ENCODE measurements at regions not wholly inside any gene's neighbourhood (a gene's known extent, or its start where the extent isn't known, plus 50 kb on each side); places are given as distances from the start of the nearest gene placed in this dataset.

DNA sequence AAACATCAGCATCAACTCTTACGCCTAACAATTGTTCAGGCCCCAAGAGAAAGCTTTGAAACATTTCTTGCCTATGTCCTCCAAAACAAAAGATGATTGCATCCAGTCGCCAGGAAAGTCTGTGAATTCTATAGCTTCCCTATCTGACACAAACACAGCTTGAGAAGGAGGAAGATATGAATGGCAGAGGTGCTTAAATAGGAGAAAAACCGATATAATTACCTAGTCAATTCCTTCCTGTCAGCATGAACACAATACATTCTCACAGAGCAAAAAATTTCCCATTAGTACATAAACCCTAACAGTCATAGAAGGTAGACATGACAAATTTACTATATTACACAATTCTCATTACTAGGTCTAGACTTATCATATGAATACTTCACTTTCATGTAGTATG lies 326.5 kb downstream of the CGGBP1 start:
- no peak overlapping the region for H2AFZ ChIP-seq (ENCODE audit: low read depth, low read length)
- H3K36me3 ChIP-seq (ENCODE audit: insufficient read depth, low read length): no peaks in the 10 kb centered on the region
- H3K27ac ChIP-seq (ENCODE audit: low read length): peak overlapping the region; percentile 52
- no peaks in the 10 kb centered on the region for H3K79me2 ChIP-seq (replicated peaks; ENCODE audit: insufficient read depth, low read length)
- H3K9ac ChIP-seq (ENCODE audit: low read length): no peak overlapping the region
- no peaks in the 10 kb centered on the region for H3K9me3 ChIP-seq (ENCODE audit: low read length)
- H3K27me3 ChIP-seq (ENCODE audit: insufficient read depth, low read depth, low read length): no peaks in the 10 kb centered on the region
- H4K20me1 ChIP-seq (ENCODE audit: insufficient read depth): no peaks in the 10 kb centered on the region
- H3K4me2 ChIP-seq (ENCODE audit: low read length): peak overlapping the region; percentile 33
- TF ChIP-seq EP300 (conservative IDR thresholded peaks at IDR 0.05; ENCODE audit: poor library complexity, severe bottlenecking) (peak; percentile 86), TAF1 (IDR thresholded peaks at IDR 0.05; ENCODE audit: low read depth) (no peak), POLR2AphosphoS5 (IDR thresholded peaks at IDR 0.05) (peak; percentile 59), EZH2 (IDR thresholded peaks at IDR 0.05; ENCODE audit: borderline replicate concordance, insufficient read depth, low read length, poor library complexity, severe bottlenecking) (no peak), RAD21 (conservative IDR thresholded peaks at IDR 0.05) (no peak), SMC3 (conservative IDR thresholded peaks at IDR 0.05; ENCODE audit: poor library complexity) (no peak), MXI1 (conservative IDR thresholded peaks at IDR 0.05; ENCODE audit: poor library complexity, severe bottlenecking) (no peak)
- TF ChIP-seq, protein P1, sequence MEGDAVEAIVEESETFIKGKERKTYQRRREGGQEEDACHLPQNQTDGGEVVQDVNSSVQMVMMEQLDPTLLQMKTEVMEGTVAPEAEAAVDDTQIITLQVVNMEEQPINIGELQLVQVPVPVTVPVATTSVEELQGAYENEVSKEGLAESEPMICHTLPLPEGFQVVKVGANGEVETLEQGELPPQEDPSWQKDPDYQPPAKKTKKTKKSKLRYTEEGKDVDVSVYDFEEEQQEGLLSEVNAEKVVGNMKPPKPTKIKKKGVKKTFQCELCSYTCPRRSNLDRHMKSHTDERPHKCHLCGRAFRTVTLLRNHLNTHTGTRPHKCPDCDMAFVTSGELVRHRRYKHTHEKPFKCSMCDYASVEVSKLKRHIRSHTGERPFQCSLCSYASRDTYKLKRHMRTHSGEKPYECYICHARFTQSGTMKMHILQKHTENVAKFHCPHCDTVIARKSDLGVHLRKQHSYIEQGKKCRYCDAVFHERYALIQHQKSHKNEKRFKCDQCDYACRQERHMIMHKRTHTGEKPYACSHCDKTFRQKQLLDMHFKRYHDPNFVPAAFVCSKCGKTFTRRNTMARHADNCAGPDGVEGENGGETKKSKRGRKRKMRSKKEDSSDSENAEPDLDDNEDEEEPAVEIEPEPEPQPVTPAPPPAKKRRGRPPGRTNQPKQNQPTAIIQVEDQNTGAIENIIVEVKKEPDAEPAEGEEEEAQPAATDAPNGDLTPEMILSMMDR (IDR thresholded peaks at IDR 0.05; ENCODE audit: poor library complexity, severe bottlenecking): no peak
- TF ChIP-seq, protein P2, sequence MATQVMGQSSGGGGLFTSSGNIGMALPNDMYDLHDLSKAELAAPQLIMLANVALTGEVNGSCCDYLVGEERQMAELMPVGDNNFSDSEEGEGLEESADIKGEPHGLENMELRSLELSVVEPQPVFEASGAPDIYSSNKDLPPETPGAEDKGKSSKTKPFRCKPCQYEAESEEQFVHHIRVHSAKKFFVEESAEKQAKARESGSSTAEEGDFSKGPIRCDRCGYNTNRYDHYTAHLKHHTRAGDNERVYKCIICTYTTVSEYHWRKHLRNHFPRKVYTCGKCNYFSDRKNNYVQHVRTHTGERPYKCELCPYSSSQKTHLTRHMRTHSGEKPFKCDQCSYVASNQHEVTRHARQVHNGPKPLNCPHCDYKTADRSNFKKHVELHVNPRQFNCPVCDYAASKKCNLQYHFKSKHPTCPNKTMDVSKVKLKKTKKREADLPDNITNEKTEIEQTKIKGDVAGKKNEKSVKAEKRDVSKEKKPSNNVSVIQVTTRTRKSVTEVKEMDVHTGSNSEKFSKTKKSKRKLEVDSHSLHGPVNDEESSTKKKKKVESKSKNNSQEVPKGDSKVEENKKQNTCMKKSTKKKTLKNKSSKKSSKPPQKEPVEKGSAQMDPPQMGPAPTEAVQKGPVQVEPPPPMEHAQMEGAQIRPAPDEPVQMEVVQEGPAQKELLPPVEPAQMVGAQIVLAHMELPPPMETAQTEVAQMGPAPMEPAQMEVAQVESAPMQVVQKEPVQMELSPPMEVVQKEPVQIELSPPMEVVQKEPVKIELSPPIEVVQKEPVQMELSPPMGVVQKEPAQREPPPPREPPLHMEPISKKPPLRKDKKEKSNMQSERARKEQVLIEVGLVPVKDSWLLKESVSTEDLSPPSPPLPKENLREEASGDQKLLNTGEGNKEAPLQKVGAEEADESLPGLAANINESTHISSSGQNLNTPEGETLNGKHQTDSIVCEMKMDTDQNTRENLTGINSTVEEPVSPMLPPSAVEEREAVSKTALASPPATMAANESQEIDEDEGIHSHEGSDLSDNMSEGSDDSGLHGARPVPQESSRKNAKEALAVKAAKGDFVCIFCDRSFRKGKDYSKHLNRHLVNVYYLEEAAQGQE (IDR thresholded peaks at IDR 0.05; ENCODE audit: borderline replicate concordance): peak; percentile 95
- H3K4me3 ChIP-seq (ENCODE audit: low read length): peak overlapping the region; percentile 5
- H3K9me2 ChIP-seq (ENCODE audit: insufficient read depth, low read length): no peaks in the 10 kb centered on the region
- H3F3A ChIP-seq (ENCODE audit: insufficient read depth, low read length, poor library complexity, severe bottlenecking): no peaks in the 10 kb centered on the region

DNA sequence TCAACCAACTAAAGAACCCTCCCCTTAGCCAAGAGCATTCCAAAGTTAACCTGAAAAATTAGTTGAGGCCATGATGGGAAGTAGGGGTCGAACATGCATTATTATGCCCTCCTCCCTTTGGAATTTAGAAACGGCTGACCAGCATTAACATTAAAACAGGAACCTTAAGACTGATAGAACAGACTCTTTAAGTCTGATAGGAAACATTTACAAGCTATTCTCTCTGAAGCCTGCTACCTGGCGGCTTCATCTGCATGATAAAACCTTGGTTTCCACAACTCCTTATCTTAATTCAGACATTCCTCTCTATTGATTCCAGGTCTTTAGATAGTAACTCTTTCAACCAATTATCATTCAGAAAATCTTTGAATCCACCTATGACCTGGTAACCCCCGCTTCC lies 331.0 kb downstream of the CGGBP1 start:
- H3F3A ChIP-seq (ENCODE audit: insufficient read depth, low read length, poor library complexity, severe bottlenecking): no peaks in the 10 kb centered on the region
- TF ChIP-seq EP300 (conservative IDR thresholded peaks at IDR 0.05; ENCODE audit: poor library complexity, severe bottlenecking) (no peak), MXI1 (conservative IDR thresholded peaks at IDR 0.05; ENCODE audit: poor library complexity, severe bottlenecking) (no peak), EZH2 (IDR thresholded peaks at IDR 0.05; ENCODE audit: borderline replicate concordance, insufficient read depth, low read length, poor library complexity, severe bottlenecking) (no peak), RAD21 (conservative IDR thresholded peaks at IDR 0.05) (no peak), POLR2AphosphoS5 (IDR thresholded peaks at IDR 0.05) (no peak), TAF1 (IDR thresholded peaks at IDR 0.05; ENCODE audit: low read depth) (no peak), SMC3 (conservative IDR thresholded peaks at IDR 0.05; ENCODE audit: poor library complexity) (no peak)
- TF ChIP-seq, protein P2 (IDR thresholded peaks at IDR 0.05; ENCODE audit: borderline replicate concordance): no peak
- TF ChIP-seq, protein P1 (IDR thresholded peaks at IDR 0.05; ENCODE audit: poor library complexity, severe bottlenecking): no peak
- H3K27me3 ChIP-seq (ENCODE audit: insufficient read depth, low read depth, low read length): no peaks in the 10 kb centered on the region
- no peak overlapping the region for H3K4me2 ChIP-seq (ENCODE audit: low read length)
- no peaks in the 10 kb centered on the region for H4K20me1 ChIP-seq (ENCODE audit: insufficient read depth)
- H3K36me3 ChIP-seq (ENCODE audit: insufficient read depth, low read length): no peaks in the 10 kb centered on the region
- no peaks in the 10 kb centered on the region for H3K79me2 ChIP-seq (replicated peaks; ENCODE audit: insufficient read depth, low read length)
- H3K9ac ChIP-seq (ENCODE audit: low read length): no peak overlapping the region
- H3K4me3 ChIP-seq (ENCODE audit: low read length): no peak overlapping the region
- H3K27ac ChIP-seq (ENCODE audit: low read length): no peak overlapping the region
- H3K9me3 ChIP-seq (ENCODE audit: low read length): no peaks in the 10 kb centered on the region
- no peaks in the 10 kb centered on the region for H3K9me2 ChIP-seq (ENCODE audit: insufficient read depth, low read length)
- H2AFZ ChIP-seq (ENCODE audit: low read depth, low read length): no peak overlapping the region

Measured in neural cell (in vitro differentiated cells).